Mesodermal cell (in vitro differentiated cells): ENCODE measurements at regions not wholly inside any gene's neighbourhood (a gene's known extent, or its start where the extent isn't known, plus 50 kb on each side); places are given as distances from the start of the nearest gene placed in this dataset.

Experiments used
- H3K27ac ChIP-seq: 2 replicates; pipeline ENCODE4 v1.7.0; 2013; ENCODE audit warnings: mild to moderate bottlenecking, low read depth, low read length, moderate library complexity; ENCODE audit not compliant: severe bottlenecking
- H3K36me3 ChIP-seq: 2 replicates; pipeline ENCODE4 v1.7.1; 2013; ENCODE audit warnings: mild to moderate bottlenecking, low read length, moderate library complexity; ENCODE audit not compliant: control insufficient read depth, insufficient read depth
- H3K4me1 ChIP-seq: one replicate; pipeline ENCODE4 v1.7.1; 2013; ENCODE audit warnings: mild to moderate bottlenecking, low read length; ENCODE audit not compliant: insufficient read depth, control insufficient read depth, poor library complexity, severe bottlenecking
- H3K4me3 ChIP-seq: 2 replicates; pipeline ENCODE4 v1.7.0; 2013; ENCODE audit warnings: low read length, control low read depth, mild to moderate bottlenecking; ENCODE audit not compliant: insufficient read depth, poor library complexity, severe bottlenecking; ENCODE audit errors: extremely low read depth
- H3K9me3 ChIP-seq: 2 replicates; pipeline ENCODE4 v1.7.1; 2013; ENCODE audit warnings: mild to moderate bottlenecking, low read length, moderate library complexity; ENCODE audit not compliant: control insufficient read depth
- WGBS, 2 experiments: methylation state at CpG; one replicate each; pipeline ENCODE4 v1.1.5; 2013; ENCODE audit warnings: missing lambda C conversion rate in 2 of 2; ENCODE audit not compliant: insufficient coverage in 2 of 2; 5-methylcytosine and 5-hydroxymethylcytosine counted together

DNA sequence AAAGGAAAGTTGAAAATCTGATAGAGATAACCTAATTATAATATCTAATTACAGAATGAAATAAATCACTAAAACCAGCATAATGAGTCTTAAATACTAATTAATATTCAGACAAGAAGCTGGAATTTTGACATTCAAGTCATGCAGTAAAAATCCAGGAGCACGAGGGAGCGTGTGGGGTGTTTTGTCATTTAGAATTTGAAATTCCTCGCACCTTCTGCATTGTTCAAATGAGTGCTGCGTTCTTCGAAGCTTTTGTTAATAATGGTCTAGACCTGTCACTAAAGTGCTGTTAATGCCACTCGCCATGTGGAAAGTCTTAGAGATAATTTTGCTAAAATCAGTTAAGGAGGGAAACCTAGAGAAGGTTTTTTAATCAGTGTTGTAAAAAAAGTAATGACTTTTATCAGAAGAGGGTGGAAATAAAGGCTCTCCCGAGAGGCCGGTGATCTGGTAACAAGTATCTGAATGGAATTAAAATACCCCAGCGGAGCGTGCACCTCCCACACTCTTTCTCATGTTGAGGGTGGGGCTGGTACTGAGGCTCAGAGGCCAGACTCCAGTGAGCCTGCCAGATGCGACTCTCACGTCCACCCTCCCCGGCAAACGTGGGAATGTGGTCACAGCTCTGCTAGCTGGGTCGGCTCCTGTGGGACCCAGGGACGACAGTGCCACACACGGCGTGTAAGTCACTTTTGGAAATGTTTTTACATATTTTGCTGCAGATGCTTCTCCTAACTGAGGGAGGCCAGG is 69.4 kb upstream of the MYT1L start:
- Histone ChIP-seq H3K4me3 (no peak overlapping the region), H3K9me3 (no peaks in the 10 kb centered on the region), H3K4me1 (no peaks in the 10 kb centered on the region), H3K27ac (no peak overlapping the region), H3K36me3 (no peaks in the 10 kb centered on the region)
- 83% methylated on average over 13 to 18 of the region's 18 CpGs for WGBS, 2 experiments

DNA sequence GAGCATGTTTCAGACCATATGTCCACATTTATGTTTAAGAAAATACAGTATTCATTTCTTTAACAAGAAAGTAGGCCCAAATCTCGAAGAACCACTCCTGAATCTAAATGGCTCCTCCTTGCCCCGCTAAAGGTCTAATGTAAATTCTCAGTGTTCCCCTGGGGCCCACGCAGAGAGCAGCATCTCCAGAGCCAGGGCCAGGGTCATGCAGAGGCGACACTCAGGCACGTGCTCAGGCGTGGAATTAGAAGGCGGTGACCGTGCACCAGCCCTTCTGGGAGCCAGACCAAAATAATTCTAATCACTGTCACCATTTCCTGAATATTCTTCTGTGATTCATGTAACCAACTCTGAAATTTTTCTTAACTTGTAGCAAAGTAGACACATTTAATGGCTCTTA is 68.3 kb upstream of the MYT1L start:
- no peaks in the 10 kb centered on the region for H3K9me3 ChIP-seq
- H3K4me3 ChIP-seq: no peak overlapping the region
- H3K4me1 ChIP-seq: no peaks in the 10 kb centered on the region
- H3K36me3 ChIP-seq: no peaks in the 10 kb centered on the region
- 92 to 93% methylated on average over 2 to 8 of the region's 8 CpGs for WGBS, 2 experiments
- H3K27ac ChIP-seq: no peak overlapping the region

DNA sequence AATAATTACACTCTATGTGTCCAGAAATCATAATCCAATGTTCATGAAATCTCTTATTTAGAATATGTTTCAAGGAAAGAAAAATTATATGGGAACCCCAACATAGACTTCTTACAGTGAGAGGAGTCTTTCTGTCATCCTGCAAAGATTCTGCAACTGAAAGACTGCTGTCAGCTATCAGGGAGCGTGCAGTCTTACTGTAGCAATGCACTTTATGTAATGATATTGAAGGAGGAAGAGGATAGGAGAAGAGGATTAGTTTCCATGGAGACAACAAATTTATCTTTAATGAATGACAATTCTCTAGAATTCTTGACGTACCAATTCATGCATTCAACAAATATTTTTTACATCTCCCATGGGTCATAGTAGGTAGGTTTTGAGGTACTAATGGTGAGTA is 61.3 kb upstream of the MYT1L start:
- no peaks in the 10 kb centered on the region for H3K4me1 ChIP-seq
- 88% methylated on average over 1 of the region's 2 CpGs; no CpG with 5 or more reads in 1 of the 2 experiments for whole genome bisulfite sequencing, 2 experiments
- no peaks in the 10 kb centered on the region for H3K36me3 ChIP-seq
- no peaks in the 10 kb centered on the region for H3K9me3 ChIP-seq
- H3K4me3 ChIP-seq: no peak overlapping the region
- H3K27ac ChIP-seq: no peak overlapping the region

- no peaks in the 10 kb centered on the region for H3K36me3 ChIP-seq
- H3K4me1 ChIP-seq: no peaks in the 10 kb centered on the region
Measured at GRCh38 chr2:2389215-2389614, 58.1 kb upstream of the MYT1L start.

More at GRCh38 chr2:2389215-2389614, 58.1 kb upstream of the MYT1L start:
- Histone ChIP-seq H3K4me3 (no peak overlapping the region), H3K9me3 (no peaks in the 10 kb centered on the region), H3K27ac (no peak overlapping the region)
